ENCODE measurements at regions not wholly inside any gene's neighbourhood (a gene's known extent, or its start where the extent isn't known, plus 50 kb on each side); places are given as distances from the start of the nearest gene placed in this dataset.

DNA sequence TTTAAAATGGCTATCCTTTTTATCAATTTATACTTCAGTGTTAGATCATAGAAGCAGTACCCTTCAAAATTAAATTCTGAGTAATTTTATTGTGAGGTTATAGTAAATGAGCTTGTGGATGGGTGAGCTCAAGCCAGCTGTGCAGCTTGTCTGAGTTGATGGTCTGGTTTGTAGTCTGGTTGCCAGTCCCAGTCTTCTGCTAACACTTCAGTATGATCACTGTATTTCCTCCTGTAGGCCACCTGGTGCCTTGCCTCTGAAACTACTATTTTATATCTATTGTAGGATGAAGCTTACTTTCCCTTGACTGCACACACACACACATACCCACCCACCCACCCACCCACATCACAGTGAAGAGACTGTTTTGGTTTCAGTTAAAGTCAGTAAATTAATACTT is 496.4 kb downstream of the PCNX1 start:
- no peaks in the 10 kb centered on the region for H3K9me3 ChIP-seq
- H3K27me3 ChIP-seq: no peaks in the 10 kb centered on the region
- ATAC-seq: no peak
- no peak overlapping the region for H3K27ac ChIP-seq
- H3K36me3 ChIP-seq: no peaks in the 10 kb centered on the region
- no peak overlapping the region for H3K4me3 ChIP-seq
- TF ChIP-seq, protein P1, sequence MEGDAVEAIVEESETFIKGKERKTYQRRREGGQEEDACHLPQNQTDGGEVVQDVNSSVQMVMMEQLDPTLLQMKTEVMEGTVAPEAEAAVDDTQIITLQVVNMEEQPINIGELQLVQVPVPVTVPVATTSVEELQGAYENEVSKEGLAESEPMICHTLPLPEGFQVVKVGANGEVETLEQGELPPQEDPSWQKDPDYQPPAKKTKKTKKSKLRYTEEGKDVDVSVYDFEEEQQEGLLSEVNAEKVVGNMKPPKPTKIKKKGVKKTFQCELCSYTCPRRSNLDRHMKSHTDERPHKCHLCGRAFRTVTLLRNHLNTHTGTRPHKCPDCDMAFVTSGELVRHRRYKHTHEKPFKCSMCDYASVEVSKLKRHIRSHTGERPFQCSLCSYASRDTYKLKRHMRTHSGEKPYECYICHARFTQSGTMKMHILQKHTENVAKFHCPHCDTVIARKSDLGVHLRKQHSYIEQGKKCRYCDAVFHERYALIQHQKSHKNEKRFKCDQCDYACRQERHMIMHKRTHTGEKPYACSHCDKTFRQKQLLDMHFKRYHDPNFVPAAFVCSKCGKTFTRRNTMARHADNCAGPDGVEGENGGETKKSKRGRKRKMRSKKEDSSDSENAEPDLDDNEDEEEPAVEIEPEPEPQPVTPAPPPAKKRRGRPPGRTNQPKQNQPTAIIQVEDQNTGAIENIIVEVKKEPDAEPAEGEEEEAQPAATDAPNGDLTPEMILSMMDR (IDR thresholded peaks at IDR 0.05): peak in 1 of 4 experiments; percentile 15
- no peak for TF ChIP-seq EP300 (IDR thresholded peaks at IDR 0.05)
- no peak for TF ChIP-seq POLR2A (IDR thresholded peaks at IDR 0.05)
- TF ChIP-seq POLR2AphosphoS5 (IDR thresholded peaks at IDR 0.05): no peak
- peaks cover 0 to 14% (median under 1%) of the 10 kb centered on the region in 3 donors for H3K4me1 ChIP-seq

- TF ChIP-seq, protein P1 (IDR thresholded peaks at IDR 0.05): no peak
- TF ChIP-seq POLR2A (IDR thresholded peaks at IDR 0.05) (no peak), EP300 (IDR thresholded peaks at IDR 0.05) (no peak), POLR2AphosphoS5 (IDR thresholded peaks at IDR 0.05) (no peak)
- H3K27ac ChIP-seq: no peak overlapping the region
- no peak overlapping the region for H3K4me3 ChIP-seq
- no peaks in the 10 kb centered on the region for H3K27me3 ChIP-seq
- 83 to 100% methylated on average over 2 to 4 of the region's 4 CpGs for WGBS, 2 donors (ENCODE audit: low coverage in 1 of 2)
- peaks cover 0 to 12% (median 3%) of the 10 kb centered on the region in 3 donors for H3K4me1 ChIP-seq
- no peaks in the 10 kb centered on the region for H3K36me3 ChIP-seq
- no peak for ATAC-seq
- H3K9me3 ChIP-seq: no peaks in the 10 kb centered on the region
Observed at GRCh38 chr14:71405676-71406075, 498.4 kb downstream of the PCNX1 start.

DNA sequence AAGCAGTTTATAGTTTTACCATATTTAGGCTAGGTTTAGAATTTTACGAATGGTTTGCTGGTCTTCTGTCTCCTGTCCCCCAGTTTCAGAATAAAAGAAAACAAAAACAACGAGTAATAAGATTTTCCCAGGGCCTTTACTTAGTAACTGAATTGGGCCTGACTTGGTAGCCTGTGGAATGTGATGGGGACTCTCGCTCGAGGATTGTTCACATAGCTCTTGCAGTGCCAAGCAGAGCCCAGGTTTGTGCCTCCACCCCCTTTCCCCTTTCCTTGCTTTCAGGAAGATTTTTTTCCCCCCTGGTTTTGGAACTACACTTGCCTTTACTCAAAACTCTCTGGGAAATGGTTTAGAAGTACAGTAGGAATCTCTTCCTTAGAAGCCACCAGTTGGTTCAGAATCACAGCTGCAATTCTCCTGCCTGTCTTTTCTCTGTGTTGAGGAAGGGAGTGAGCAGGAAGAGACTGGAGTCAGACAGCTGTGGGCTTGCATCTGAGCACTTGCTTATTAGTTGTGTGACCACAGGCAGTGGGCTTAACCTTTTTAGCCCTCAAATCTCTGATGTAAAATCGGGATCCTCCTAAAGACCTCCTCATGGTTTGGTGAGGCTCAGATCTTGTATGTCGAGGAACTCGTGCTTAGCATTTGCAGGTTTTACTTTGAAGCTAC is 501.2 kb downstream of the PCNX1 start:
- WGBS, 2 donors (ENCODE audit: low coverage in 1 of 2): 78 to 82% methylated on average over 7 of the region's 7 CpGs
- Histone ChIP-seq H3K27ac (peak overlapping the region in 1 of 4 donors; percentile 20), H3K27me3 (no peaks in the 10 kb centered on the region), H3K4me1 (peaks cover 0 to 22% (median 3%) of the 10 kb centered on the region in 3 donors), H3K36me3 (no peaks in the 10 kb centered on the region), H3K4me3 (no peak overlapping the region), H3K9me3 (no peaks in the 10 kb centered on the region)
- TF ChIP-seq POLR2AphosphoS5 (IDR thresholded peaks at IDR 0.05) (no peak), EP300 (IDR thresholded peaks at IDR 0.05) (no peak), POLR2A (IDR thresholded peaks at IDR 0.05) (no peak)
- TF ChIP-seq, protein P1 (IDR thresholded peaks at IDR 0.05): no peak
- no peak for ATAC-seq

- no peak overlapping the region for H3K27ac ChIP-seq
- H3K4me3 ChIP-seq: no peak overlapping the region
- no peaks in the 10 kb centered on the region for H3K9me3 ChIP-seq
- TF ChIP-seq, protein P1 (IDR thresholded peaks at IDR 0.05): no peak
- no peak for TF ChIP-seq EP300 (IDR thresholded peaks at IDR 0.05)
- TF ChIP-seq POLR2A (IDR thresholded peaks at IDR 0.05): no peak
- TF ChIP-seq POLR2AphosphoS5 (IDR thresholded peaks at IDR 0.05): no peak
- no peaks in the 10 kb centered on the region for H3K27me3 ChIP-seq
- WGBS, 2 donors (ENCODE audit: low coverage in 1 of 2): 96% methylated on average over 4 to 5 of the region's 5 CpGs
- peaks cover 7 to 33% (median 11%) of the 10 kb centered on the region in 3 donors for H3K4me1 ChIP-seq
- ATAC-seq: no peak
- H3K36me3 ChIP-seq: no peaks in the 10 kb centered on the region
Observed at GRCh38 chr14:71410578-71411284, 503.5 kb downstream of the PCNX1 start.

GRCh38 chr14:71411285-71411595 is 504.0 kb downstream of the PCNX1 start:
- no peak for ATAC-seq
- TF ChIP-seq POLR2A (IDR thresholded peaks at IDR 0.05) (no peak), POLR2AphosphoS5 (IDR thresholded peaks at IDR 0.05) (no peak), EP300 (IDR thresholded peaks at IDR 0.05) (no peak)
- TF ChIP-seq, protein P1 (IDR thresholded peaks at IDR 0.05): no peak
- 88 to 92% methylated on average over 2 to 3 of the region's 3 CpGs for WGBS, 2 donors (ENCODE audit: low coverage in 1 of 2)
- Histone ChIP-seq H3K4me3 (no peak overlapping the region), H3K4me1 (peaks cover 8 to 38% (median 11%) of the 10 kb centered on the region in 3 donors), H3K9me3 (no peaks in the 10 kb centered on the region), H3K27me3 (no peaks in the 10 kb centered on the region), H3K27ac (no peak overlapping the region), H3K36me3 (no peaks in the 10 kb centered on the region)
